Uterus (tissue), 3 donors: ENCODE measurements at regions not wholly inside any gene's neighbourhood (a gene's known extent, or its start where the extent isn't known, plus 50 kb on each side); places are given as distances from the start of the nearest gene placed in this dataset.
A peak's percentile ranks its signal among the peaks of the same experiment; 100 is the strongest.

Source experiments
- DNase-seq, 2 donors: peaks; one replicate each; pipeline ENCODE4 v3.0.0-alpha.2; 2019 to 2020
- H3K27ac ChIP-seq, 2 donors: fragments of 200-600 bp; sonication (generic); 1 replicate in 1 of 2; 2 replicates in 1 of 2; pipeline ENCODE4 v1.5.1; 2016 to 2018
- H3K27me3 ChIP-seq, 2 donors: fragments of 200-600 bp; sonication (generic); one replicate each; pipeline ENCODE4 v1.5.1; 2018 to 2019; ENCODE audit warnings: control low read depth in 1 of 2
- H3K36me3 ChIP-seq, 2 donors: fragments of 200-600 bp; sonication (generic); one replicate each; pipeline ENCODE4 v1.5.1; 2019; ENCODE audit warnings: control low read depth in 1 of 2
- H3K4me1 ChIP-seq, 2 donors: fragments of 200-600 bp; sonication (generic); one replicate each; pipeline ENCODE4 v1.5.1; 2018 to 2019; ENCODE audit warnings: control low read depth in 1 of 2
- H3K4me3 ChIP-seq, 2 donors: fragments of 200-600 bp; sonication (generic); 1 replicate in 1 of 2; 2 replicates in 1 of 2; pipeline ENCODE4 v1.5.1; 2018 to 2019; ENCODE audit warnings: mild to moderate bottlenecking in 1 of 2
- H3K9me3 ChIP-seq, 2 donors: fragments of 200-600 bp; sonication (generic); one replicate each; pipeline ENCODE4 v1.5.1; 2019; ENCODE audit warnings: control low read depth in 1 of 2
- POLR2A ChIP-seq, 2 donors: fragments of 450-650 bp; IDR thresholded peaks; one replicate each; pipeline ENCODE4 v1.6.1; 2016; ENCODE audit warnings: antibody characterized with exemption in 2 of 2, mild to moderate bottlenecking in 1 of 2, moderate library complexity in 1 of 2
- intact Hi-C: fragments of 100-400 bp; cut with DNase I; formaldehyde crosslinking; loops from one replicate; pipeline ENCODE4 v1.15.1; 2023; ENCODE audit warnings: low total_unique reads
- TF ChIP-seq, protein P1 (sequence below), 4 experiments: fragments of 200-600 bp in 2 of 4; fragments of 450-650 bp in 2 of 4; sonication (generic) in 2 of 4; IDR thresholded peaks; one replicate each; pipeline ENCODE4 v1.5.1; 2016 to 2019; ENCODE audit warnings: antibody characterized with exemption in 4 of 4, mild to moderate bottlenecking in 2 of 4, moderate library complexity in 1 of 4
- donor health status: DM: yes; HTN: yes; CAD: no.

DNA sequence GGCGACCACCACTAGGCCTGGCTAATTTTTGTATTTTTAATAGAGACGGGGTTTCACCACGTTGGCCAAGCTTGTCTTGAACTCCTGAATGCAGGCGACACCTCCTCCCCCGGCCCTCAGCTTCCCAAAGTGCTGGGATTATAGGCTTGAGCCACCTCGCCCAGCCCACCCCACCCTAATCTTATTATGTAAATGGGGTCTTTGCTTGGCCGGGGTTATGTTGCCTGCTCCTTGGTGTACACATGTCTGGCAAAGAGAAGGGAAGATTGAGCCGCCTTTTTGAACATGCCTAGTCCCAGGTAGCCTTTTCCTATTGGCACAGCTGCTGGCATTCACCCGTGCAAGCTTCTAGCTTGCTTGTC lies 106.8 kb downstream of the KCTD15 start:
- H3K9me3 ChIP-seq: no peaks in the 10 kb centered on the region
- TF ChIP-seq POLR2A (IDR thresholded peaks at IDR 0.05): no peak
- TF ChIP-seq, protein P1, sequence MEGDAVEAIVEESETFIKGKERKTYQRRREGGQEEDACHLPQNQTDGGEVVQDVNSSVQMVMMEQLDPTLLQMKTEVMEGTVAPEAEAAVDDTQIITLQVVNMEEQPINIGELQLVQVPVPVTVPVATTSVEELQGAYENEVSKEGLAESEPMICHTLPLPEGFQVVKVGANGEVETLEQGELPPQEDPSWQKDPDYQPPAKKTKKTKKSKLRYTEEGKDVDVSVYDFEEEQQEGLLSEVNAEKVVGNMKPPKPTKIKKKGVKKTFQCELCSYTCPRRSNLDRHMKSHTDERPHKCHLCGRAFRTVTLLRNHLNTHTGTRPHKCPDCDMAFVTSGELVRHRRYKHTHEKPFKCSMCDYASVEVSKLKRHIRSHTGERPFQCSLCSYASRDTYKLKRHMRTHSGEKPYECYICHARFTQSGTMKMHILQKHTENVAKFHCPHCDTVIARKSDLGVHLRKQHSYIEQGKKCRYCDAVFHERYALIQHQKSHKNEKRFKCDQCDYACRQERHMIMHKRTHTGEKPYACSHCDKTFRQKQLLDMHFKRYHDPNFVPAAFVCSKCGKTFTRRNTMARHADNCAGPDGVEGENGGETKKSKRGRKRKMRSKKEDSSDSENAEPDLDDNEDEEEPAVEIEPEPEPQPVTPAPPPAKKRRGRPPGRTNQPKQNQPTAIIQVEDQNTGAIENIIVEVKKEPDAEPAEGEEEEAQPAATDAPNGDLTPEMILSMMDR (IDR thresholded peaks at IDR 0.05): no peak

DNA sequence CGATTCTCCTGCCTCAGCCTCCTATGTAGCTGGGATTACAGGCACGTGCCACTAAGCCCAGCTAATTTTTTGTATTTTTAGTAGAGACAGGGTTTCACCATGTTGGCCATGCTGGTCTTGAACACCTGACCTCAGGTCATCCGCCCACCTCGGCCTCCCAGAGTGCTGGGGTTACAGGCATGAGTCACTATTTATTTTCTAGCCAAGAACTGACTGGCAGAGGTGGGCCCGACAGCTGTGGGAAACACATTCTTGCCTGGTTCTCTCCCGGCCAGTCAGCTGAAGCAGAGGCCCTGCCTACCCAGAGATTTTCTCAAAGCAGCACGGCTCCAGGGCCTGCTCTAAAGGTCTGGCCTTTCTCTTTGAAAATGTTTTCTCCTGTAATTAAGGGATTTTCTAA lies 108.0 kb downstream of the KCTD15 start:
- no peaks in the 10 kb centered on the region for H3K9me3 ChIP-seq
- H3K4me1 ChIP-seq: peaks cover 0 to 3% of the 10 kb centered on the region in 2 donors
- H3K36me3 ChIP-seq: no peaks in the 10 kb centered on the region
- peak overlapping the region in 1 of 2 donors; percentile 55 for H3K27ac ChIP-seq
- H3K4me3 ChIP-seq: no peak overlapping the region
- H3K27me3 ChIP-seq: peaks cover 0 to 7% of the 10 kb centered on the region in 2 donors
- DNase-seq: no peak
- intact Hi-C loops: no loop called here
- TF ChIP-seq POLR2A (IDR thresholded peaks at IDR 0.05): no peak
- TF ChIP-seq, protein P1 (IDR thresholded peaks at IDR 0.05): no peak

More for the DNA sequence above, 106.8 kb downstream of the KCTD15 start:
- Histone ChIP-seq H3K36me3 (no peaks in the 10 kb centered on the region), H3K4me3 (no peak overlapping the region), H3K27me3 (peaks cover 0 to 7% of the 10 kb centered on the region in 2 donors), H3K27ac (no peak overlapping the region), H3K4me1 (peaks cover 0 to 3% of the 10 kb centered on the region in 2 donors)
- no peak for DNase-seq
- intact Hi-C loops: no loop called here

DNA sequence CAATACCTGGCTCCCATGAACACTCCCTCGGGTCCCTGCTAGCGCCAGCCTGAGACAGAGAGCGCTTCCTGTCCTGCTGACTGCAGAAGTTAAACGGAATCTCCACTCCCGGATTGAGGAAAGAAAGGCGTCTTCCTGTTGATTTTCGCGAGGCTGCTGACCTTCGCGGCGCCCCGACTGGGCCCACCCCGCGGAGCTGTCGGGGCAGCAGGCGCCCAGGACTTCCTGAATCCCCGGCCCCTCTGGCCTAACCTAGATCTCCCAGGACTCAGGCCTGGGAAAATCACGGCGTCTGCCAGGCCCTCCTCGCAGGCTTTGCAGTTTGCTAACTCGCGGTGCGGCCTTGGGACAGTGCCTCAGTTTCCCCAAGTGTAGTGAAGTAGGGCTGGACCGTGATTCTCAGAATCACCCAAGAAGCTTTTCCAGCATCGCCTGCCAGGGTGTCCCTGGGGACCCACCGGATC lies 108.8 kb downstream of the KCTD15 start:
- intact Hi-C loops: no loop called here
- peaks cover 0 to 7% of the 10 kb centered on the region in 2 donors for H3K27me3 ChIP-seq
- no peaks in the 10 kb centered on the region for H3K36me3 ChIP-seq
- no peak for DNase-seq
- no peaks in the 10 kb centered on the region for H3K9me3 ChIP-seq
- peaks cover 0 to 3% of the 10 kb centered on the region in 2 donors for H3K4me1 ChIP-seq
- no peak for TF ChIP-seq POLR2A (IDR thresholded peaks at IDR 0.05)
- TF ChIP-seq, protein P1 (IDR thresholded peaks at IDR 0.05): no peak
- H3K27ac ChIP-seq: peak overlapping the region; percentile 50 to 55
- H3K4me3 ChIP-seq: peak overlapping the region; percentile 20 to 36

DNA sequence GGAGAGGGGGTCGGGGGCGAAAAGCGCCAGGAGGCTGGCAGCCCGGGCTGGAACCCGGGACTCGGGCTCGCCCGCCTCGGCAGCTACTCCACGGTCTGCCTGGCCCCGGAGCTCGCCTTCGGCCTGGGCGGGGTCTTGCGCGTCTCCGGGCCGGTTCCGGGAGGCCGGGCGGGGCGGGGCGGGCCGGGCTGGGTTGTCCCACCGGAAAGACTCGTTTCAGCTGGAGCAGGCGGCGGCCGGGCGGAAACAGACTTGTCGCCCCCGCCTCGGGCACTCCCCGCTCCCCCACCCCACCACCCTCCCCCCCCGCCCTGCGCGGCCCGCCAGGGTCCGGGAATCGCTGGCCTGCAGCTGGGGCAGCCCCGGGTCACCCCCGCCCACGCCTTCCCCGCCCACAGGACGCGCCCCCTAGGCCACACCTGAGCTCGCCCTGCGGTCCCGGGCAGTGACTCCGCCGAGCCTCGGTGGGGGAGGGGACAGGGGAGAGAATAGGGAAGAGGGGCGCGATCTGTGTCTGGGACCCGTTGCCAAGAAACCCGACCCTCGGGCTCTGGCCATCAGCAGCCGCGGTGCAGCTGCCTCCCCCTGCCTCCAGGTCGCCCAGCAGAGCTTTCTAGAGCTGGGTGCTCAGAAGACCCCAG lies 109.4 kb downstream of the KCTD15 start:
- intact Hi-C loops: no loop called here
- Histone ChIP-seq H3K27ac (peak overlapping the region; percentile 50 to 55), H3K27me3 (peaks cover 0 to 7% of the 10 kb centered on the region in 2 donors), H3K4me3 (peak overlapping the region; percentile 20 to 36), H3K4me1 (peaks cover 0 to 3% of the 10 kb centered on the region in 2 donors), H3K9me3 (no peaks in the 10 kb centered on the region), H3K36me3 (no peaks in the 10 kb centered on the region)
- TF ChIP-seq, protein P1 (IDR thresholded peaks at IDR 0.05): no peak
- no peak for TF ChIP-seq POLR2A (IDR thresholded peaks at IDR 0.05)
- DNase-seq: peak; percentile 40 to 58

DNA sequence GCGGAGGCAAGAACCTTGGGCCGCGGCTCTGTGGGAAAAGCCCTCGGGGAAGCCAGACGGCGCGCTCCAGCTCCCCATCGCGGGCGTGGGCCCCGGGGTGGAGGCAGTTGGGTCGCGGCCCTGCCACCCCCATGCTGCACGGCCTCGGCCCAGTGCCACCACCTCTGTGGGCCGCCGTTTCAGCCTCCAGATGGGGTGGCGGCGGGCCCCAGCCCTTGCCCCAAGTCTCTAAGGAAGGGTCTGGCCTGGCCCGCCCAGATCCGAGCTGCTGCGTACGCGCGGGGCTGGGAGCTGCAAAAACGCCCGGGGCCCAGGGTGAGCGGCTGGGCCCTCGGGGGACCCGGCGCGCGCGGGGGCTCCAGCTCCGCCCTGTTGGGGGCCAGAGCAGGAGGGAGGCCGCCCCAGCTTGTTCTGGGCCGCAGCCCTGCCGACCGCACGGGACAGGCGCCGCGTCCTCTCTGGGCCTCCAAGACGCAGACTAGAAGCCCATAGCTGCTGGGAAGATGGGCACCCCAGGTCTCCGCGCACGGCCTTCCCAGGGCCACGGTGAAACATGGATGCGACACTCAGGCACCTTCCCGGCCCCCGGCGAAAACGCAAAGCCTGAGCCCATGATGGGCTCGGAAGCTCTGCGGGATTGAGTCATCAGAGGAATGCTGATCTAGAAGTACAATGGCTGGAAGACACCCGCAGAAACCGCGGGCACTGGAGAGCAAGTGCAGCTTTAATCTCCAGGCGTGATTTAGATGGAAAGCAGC lies 110.1 kb downstream of the KCTD15 start:
- Histone ChIP-seq H3K4me3 (peak overlapping the region in 1 of 2 donors; percentile 36), H3K9me3 (no peaks in the 10 kb centered on the region), H3K27me3 (peaks cover 0 to 7% of the 10 kb centered on the region in 2 donors), H3K36me3 (no peaks in the 10 kb centered on the region), H3K4me1 (peaks cover 0 to 3% of the 10 kb centered on the region in 2 donors), H3K27ac (peak overlapping the region in 1 of 2 donors; percentile 55)
- intact Hi-C loops: no loop called here
- TF ChIP-seq POLR2A (IDR thresholded peaks at IDR 0.05): no peak
- DNase-seq: no peak
